Activated CD4-positive, alpha-beta T cell treated with anti-CD3 and anti-CD28 coated beads, Interleukin-2, amount 10 ng/mL, durations not matched to agents 7 days and 5 days (primary cell): ENCODE measurements at regions not wholly inside any gene's neighbourhood (a gene's known extent, or its start where the extent isn't known, plus 50 kb on each side); places are given as distances from the start of the nearest gene placed in this dataset.

ENCODE experiments used
- CTCF ChIA-PET: fragments of 350-600 bp; sonication (Branson Sonifier 250); formaldehyde crosslinking; loops from one replicate; lab custom pipeline; 2021; ENCODE audit warnings: antibody characterized with exemption; lab: Charles Lee
- POLR2A ChIA-PET: fragments of 350-600 bp; sonication (Branson Sonifier 250); formaldehyde crosslinking; loops from one replicate; lab custom pipeline; 2021; ENCODE audit warnings: antibody characterized with exemption; lab: Charles Lee
- DNase-seq: peaks from one replicate; pipeline ENCODE4 v3.0.0-alpha.2; 2020
- H3K27ac Mint-ChIP-seq: one replicate; pipeline ENCODE4 v1.8.0; 2021; ENCODE audit warnings: mild to moderate bottlenecking, moderate library complexity, mixed read lengths
- H3K27me3 Mint-ChIP-seq: one replicate; pipeline ENCODE4 v1.8.0; 2021; ENCODE audit warnings: mixed read lengths
- H3K36me3 Mint-ChIP-seq: one replicate; pipeline ENCODE4 v1.8.0; 2021; ENCODE audit warnings: low read depth, mixed read lengths
- H3K4me1 Mint-ChIP-seq: one replicate; pipeline ENCODE4 v1.8.0; 2021; ENCODE audit warnings: mixed read lengths
- H3K4me3 Mint-ChIP-seq: one replicate; pipeline ENCODE4 v1.8.0; 2021; ENCODE audit warnings: mild to moderate bottlenecking, moderate library complexity, mixed read lengths
- H3K9me3 Mint-ChIP-seq: one replicate; pipeline ENCODE4 v1.8.0; 2021; ENCODE audit warnings: mixed read lengths

GRCh38 chr4:22162454-22162853 lies 213.9 kb upstream of the KCNIP4 start:
- ChIA-PET CTCF (no interaction called here), POLR2A (no interaction called here)
- no peaks in the 10 kb centered on the region for H3K27me3 Mint-ChIP-seq
- no peak overlapping the region for H3K27ac Mint-ChIP-seq
- H3K9me3 Mint-ChIP-seq = peaks cover 10% of the 10 kb centered on the region
- no peaks in the 10 kb centered on the region for H3K4me1 Mint-ChIP-seq
- no peak overlapping the region for H3K4me3 Mint-ChIP-seq
- H3K36me3 Mint-ChIP-seq = no peaks in the 10 kb centered on the region
- DNase-seq = no peak

- Mint-ChIP-seq H3K4me3 (no peak overlapping the region), H3K4me1 (no peaks in the 10 kb centered on the region), H3K27me3 (no peaks in the 10 kb centered on the region), H3K36me3 (no peaks in the 10 kb centered on the region), H3K9me3 (peaks cover 3% of the 10 kb centered on the region), H3K27ac (no peak overlapping the region)
- DNase-seq = no peak
- ChIA-PET POLR2A (no interaction called here), CTCF (no interaction called here)
Observed at GRCh38 chr4:22130741-22131140, 182.2 kb upstream of the KCNIP4 start.

GRCh38 chr4:22129454-22130029 lies 181.0 kb upstream of the KCNIP4 start:
- Mint-ChIP-seq H3K27me3 (no peaks in the 10 kb centered on the region), H3K9me3 (peaks cover 3% of the 10 kb centered on the region), H3K4me1 (no peaks in the 10 kb centered on the region), H3K27ac (no peak overlapping the region), H3K36me3 (no peaks in the 10 kb centered on the region), H3K4me3 (no peak overlapping the region)
- ChIA-PET POLR2A (no interaction called here), CTCF (no interaction called here)
- peak; percentile 12 for DNase-seq

- no peaks in the 10 kb centered on the region for H3K36me3 Mint-ChIP-seq
- POLR2A ChIA-PET = no interaction called here
- no peaks in the 10 kb centered on the region for H3K4me1 Mint-ChIP-seq
- no peak overlapping the region for H3K27ac Mint-ChIP-seq
- no peak overlapping the region for H3K4me3 Mint-ChIP-seq
- no peak for DNase-seq
- H3K9me3 Mint-ChIP-seq = peaks cover 11% of the 10 kb centered on the region
- H3K27me3 Mint-ChIP-seq = no peaks in the 10 kb centered on the region
- CTCF ChIA-PET = no interaction called here
Observed at GRCh38 chr4:22122062-22122461, 173.5 kb upstream of the KCNIP4 start.

- Mint-ChIP-seq H3K9me3 (peaks cover 2% of the 10 kb centered on the region), H3K27ac (no peak overlapping the region), H3K36me3 (no peaks in the 10 kb centered on the region), H3K4me1 (no peaks in the 10 kb centered on the region), H3K27me3 (no peaks in the 10 kb centered on the region), H3K4me3 (no peak overlapping the region)
- no peak for DNase-seq
- ChIA-PET POLR2A (no interaction called here), CTCF (no interaction called here)
Observed at GRCh38 chr4:22115262-22115661, 166.7 kb upstream of the KCNIP4 start.

GRCh38 chr4:22103768-22104167 lies 155.2 kb upstream of the KCNIP4 start:
- peaks cover 3% of the 10 kb centered on the region for H3K4me1 Mint-ChIP-seq
- POLR2A ChIA-PET = no interaction called here
- H3K4me3 Mint-ChIP-seq = no peak overlapping the region
- no peak for DNase-seq
- H3K27me3 Mint-ChIP-seq = no peaks in the 10 kb centered on the region
- CTCF ChIA-PET = no interaction called here
- H3K36me3 Mint-ChIP-seq = no peaks in the 10 kb centered on the region
- no peak overlapping the region for H3K27ac Mint-ChIP-seq
- H3K9me3 Mint-ChIP-seq = peaks cover 2% of the 10 kb centered on the region

GRCh38 chr4:22099896-22100295 lies 151.3 kb upstream of the KCNIP4 start:
- H3K4me1 Mint-ChIP-seq = peaks cover 3% of the 10 kb centered on the region
- no peak for DNase-seq
- H3K27ac Mint-ChIP-seq = no peak overlapping the region
- H3K4me3 Mint-ChIP-seq = no peak overlapping the region
- H3K27me3 Mint-ChIP-seq = no peaks in the 10 kb centered on the region
- POLR2A ChIA-PET = no interaction called here
- peaks cover 2% of the 10 kb centered on the region for H3K9me3 Mint-ChIP-seq
- CTCF ChIA-PET = no interaction called here
- H3K36me3 Mint-ChIP-seq = no peaks in the 10 kb centered on the region

GRCh38 chr4:22097596-22097995 lies 149.0 kb upstream of the KCNIP4 start:
- ChIA-PET POLR2A (no interaction called here), CTCF (no interaction called here)
- Mint-ChIP-seq H3K36me3 (no peaks in the 10 kb centered on the region), H3K4me3 (no peak overlapping the region), H3K27me3 (no peaks in the 10 kb centered on the region), H3K27ac (no peak overlapping the region), H3K9me3 (peaks cover under 1% of the 10 kb centered on the region), H3K4me1 (peaks cover 3% of the 10 kb centered on the region)
- no peak for DNase-seq

- CTCF ChIA-PET = no interaction called here
- DNase-seq = no peak
- POLR2A ChIA-PET = no interaction called here
- H3K9me3 Mint-ChIP-seq = no peaks in the 10 kb centered on the region
- no peak overlapping the region for H3K4me3 Mint-ChIP-seq
- H3K27me3 Mint-ChIP-seq = no peaks in the 10 kb centered on the region
- H3K27ac Mint-ChIP-seq = no peak overlapping the region
- H3K4me1 Mint-ChIP-seq = no peaks in the 10 kb centered on the region
- H3K36me3 Mint-ChIP-seq = no peaks in the 10 kb centered on the region
Observed at GRCh38 chr4:22094217-22094616, 145.6 kb upstream of the KCNIP4 start.

GRCh38 chr4:22093126-22093525 lies 144.6 kb upstream of the KCNIP4 start:
- Mint-ChIP-seq H3K9me3 (peaks cover 4% of the 10 kb centered on the region), H3K36me3 (no peaks in the 10 kb centered on the region), H3K27ac (no peak overlapping the region), H3K27me3 (no peaks in the 10 kb centered on the region), H3K4me3 (no peak overlapping the region), H3K4me1 (no peaks in the 10 kb centered on the region)
- ChIA-PET POLR2A (no interaction called here), CTCF (no interaction called here)
- DNase-seq = no peak

- CTCF ChIA-PET = no interaction called here
- H3K4me3 Mint-ChIP-seq = no peak overlapping the region
- peaks cover 4% of the 10 kb centered on the region for H3K9me3 Mint-ChIP-seq
- no peaks in the 10 kb centered on the region for H3K4me1 Mint-ChIP-seq
- H3K27ac Mint-ChIP-seq = no peak overlapping the region
- no peaks in the 10 kb centered on the region for H3K27me3 Mint-ChIP-seq
- no peaks in the 10 kb centered on the region for H3K36me3 Mint-ChIP-seq
- DNase-seq = no peak
- POLR2A ChIA-PET = no interaction called here
Observed at GRCh38 chr4:22091906-22092305, 143.3 kb upstream of the KCNIP4 start.

- Mint-ChIP-seq H3K4me1 (no peaks in the 10 kb centered on the region), H3K36me3 (no peaks in the 10 kb centered on the region), H3K27me3 (no peaks in the 10 kb centered on the region), H3K27ac (no peak overlapping the region), H3K9me3 (peaks cover 7% of the 10 kb centered on the region), H3K4me3 (no peak overlapping the region)
- DNase-seq = no peak
- CTCF ChIA-PET = no interaction called here
- POLR2A ChIA-PET = no interaction called here
Observed at GRCh38 chr4:22091352-22091717, 142.8 kb upstream of the KCNIP4 start.

- POLR2A ChIA-PET = no interaction called here
- peaks cover 10% of the 10 kb centered on the region for H3K9me3 Mint-ChIP-seq
- CTCF ChIA-PET = no interaction called here
- no peaks in the 10 kb centered on the region for H3K4me1 Mint-ChIP-seq
- no peak for DNase-seq
- no peaks in the 10 kb centered on the region for H3K36me3 Mint-ChIP-seq
- H3K27me3 Mint-ChIP-seq = no peaks in the 10 kb centered on the region
- no peak overlapping the region for H3K4me3 Mint-ChIP-seq
- H3K27ac Mint-ChIP-seq = no peak overlapping the region
Observed at GRCh38 chr4:22090661-22091351, 142.2 kb upstream of the KCNIP4 start.

GRCh38 chr4:22077571-22077970 lies 129.0 kb upstream of the KCNIP4 start:
- no peaks in the 10 kb centered on the region for H3K36me3 Mint-ChIP-seq
- H3K27ac Mint-ChIP-seq = no peak overlapping the region
- ChIA-PET CTCF (interaction anchor here (0.7 kb wide), 1 partner anchor 982 kb away, joined by 3 read pairs; no protein-coding TSS in a partner anchor), POLR2A (no interaction called here)
- DNase-seq = no peak
- H3K4me3 Mint-ChIP-seq = no peak overlapping the region
- H3K4me1 Mint-ChIP-seq = no peaks in the 10 kb centered on the region
- H3K27me3 Mint-ChIP-seq = no peaks in the 10 kb centered on the region
- peaks cover 23% of the 10 kb centered on the region for H3K9me3 Mint-ChIP-seq
